HG03378 (cell line): ENCODE measurements at regions not wholly inside any gene's neighbourhood (a gene's known extent, or its start where the extent isn't known, plus 50 kb on each side); places are given as distances from the start of the nearest gene placed in this dataset.
A peak's percentile ranks its signal among the peaks of the same experiment; 100 is the strongest.
"Not testable (repeated sequence)": the region's sequence is repeated elsewhere in the genome, so short reads cannot be mapped to it uniquely, and the experiment has no call there.

Experiments used
- ATAC-seq: cut with Tn5 transposase; IDR thresholded peaks from one replicate; pipeline ENCODE4 v1.9.1; 2021; ENCODE audit warnings: mild to moderate bottlenecking, moderate library complexity; ENCODE audit not compliant: unreplicated experiment

GRCh38 chr6:53446151-53446550 lies 97.4 kb upstream of the ELOVL5 start:
- no peak for ATAC-seq

- no peak for ATAC-seq
These were observed 93.0 kb upstream of the ELOVL5 start for GRCh38 chr6:53441761-53442160.

DNA sequence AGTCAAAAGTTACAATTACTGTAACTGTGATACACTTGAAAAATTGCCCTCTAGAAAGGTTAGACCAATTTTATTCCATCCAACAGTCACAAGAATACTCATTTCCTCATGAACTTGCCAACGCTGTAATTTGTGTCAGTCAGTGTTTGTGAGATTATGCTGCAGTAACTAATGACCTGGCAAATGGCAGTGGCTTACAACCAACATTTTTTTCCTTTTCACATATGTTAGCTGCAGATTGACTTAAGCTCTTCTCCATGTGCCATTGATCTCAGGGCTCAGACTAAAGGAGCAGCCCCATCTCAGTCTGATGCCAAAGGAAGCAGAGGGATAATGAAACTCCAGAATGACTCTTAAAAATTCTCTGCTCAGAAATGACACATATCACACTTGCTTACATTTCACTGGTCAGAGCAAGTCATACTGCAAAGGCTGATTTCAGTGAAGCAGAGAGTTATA lies 92.3 kb upstream of the ELOVL5 start:
- ATAC-seq, result no peak

DNA sequence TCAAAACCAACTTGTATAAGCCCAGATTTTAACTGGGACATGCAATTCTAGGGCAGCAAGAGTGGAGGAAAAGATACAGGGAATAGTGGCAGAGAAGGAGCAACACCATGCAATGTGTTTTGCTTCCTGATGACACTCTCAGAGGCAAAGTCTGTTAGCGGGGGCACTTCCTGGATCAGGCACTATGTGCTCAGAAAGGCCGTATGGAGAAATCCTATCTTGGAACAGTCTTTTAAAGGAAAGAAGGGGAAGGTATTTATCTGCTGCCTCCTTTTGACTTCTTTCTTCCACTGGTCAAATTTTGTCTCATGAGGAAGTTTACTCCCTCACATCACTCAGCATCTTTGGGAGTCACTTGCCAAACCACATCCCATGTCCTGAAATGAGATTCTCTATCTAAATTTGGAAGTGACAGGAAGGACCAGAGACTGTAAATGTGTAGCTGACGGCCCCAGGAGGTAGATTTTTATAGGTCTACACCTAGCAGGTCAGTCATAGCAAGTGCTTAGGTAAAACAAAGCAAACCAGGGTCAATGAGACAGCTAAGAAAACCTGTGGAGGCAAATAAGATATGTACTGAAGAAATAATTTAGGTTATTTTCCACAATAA lies 91.7 kb upstream of the ELOVL5 start:
- no peak for ATAC-seq

- no peak for ATAC-seq
These were observed 90.8 kb upstream of the ELOVL5 start for GRCh38 chr6:53439556-53439955.

- peak; percentile 69 for ATAC-seq
These were observed 88.9 kb upstream of the ELOVL5 start for GRCh38 chr6:53437557-53438202.

GRCh38 chr6:53436526-53437303 lies 88.0 kb upstream of the ELOVL5 start:
- ATAC-seq, result no peak

- ATAC-seq, result no peak
These were observed 85.2 kb upstream of the ELOVL5 start for GRCh38 chr6:53433951-53434285.

DNA sequence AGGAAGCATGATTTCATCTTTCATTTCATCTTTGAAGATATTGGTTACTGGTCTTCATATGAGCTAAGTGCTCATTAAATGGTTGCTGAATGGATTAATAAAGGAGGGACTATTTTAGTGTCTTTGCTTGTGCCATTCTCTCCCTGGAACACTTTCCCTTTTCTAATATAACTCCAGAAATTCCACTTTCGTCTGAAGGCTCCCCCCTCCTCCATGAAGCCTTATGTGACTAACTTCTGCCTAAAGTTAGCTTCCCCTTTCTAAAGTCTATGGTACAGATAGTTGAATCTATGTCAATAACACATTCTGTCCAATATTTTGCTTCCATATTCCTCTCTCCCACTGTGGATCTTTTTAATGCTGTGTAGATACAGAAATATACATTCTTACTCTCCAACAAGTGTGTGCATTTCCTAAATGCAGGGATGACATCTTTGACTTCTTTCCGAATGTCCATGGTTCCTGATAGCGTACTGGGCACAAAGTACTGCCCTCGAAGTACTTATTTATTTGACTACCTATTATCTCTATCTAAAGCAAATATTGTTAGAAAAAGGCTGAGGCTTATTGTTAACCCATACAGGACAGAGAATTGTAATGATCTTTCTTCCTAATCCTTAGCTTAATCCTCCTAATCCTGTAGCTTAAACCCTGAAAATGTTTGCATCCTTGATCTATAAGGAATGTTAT lies 84.7 kb upstream of the ELOVL5 start:
- ATAC-seq, result no peak

- ATAC-seq, result no peak
These were observed 83.8 kb upstream of the ELOVL5 start for GRCh38 chr6:53432318-53433161.

DNA sequence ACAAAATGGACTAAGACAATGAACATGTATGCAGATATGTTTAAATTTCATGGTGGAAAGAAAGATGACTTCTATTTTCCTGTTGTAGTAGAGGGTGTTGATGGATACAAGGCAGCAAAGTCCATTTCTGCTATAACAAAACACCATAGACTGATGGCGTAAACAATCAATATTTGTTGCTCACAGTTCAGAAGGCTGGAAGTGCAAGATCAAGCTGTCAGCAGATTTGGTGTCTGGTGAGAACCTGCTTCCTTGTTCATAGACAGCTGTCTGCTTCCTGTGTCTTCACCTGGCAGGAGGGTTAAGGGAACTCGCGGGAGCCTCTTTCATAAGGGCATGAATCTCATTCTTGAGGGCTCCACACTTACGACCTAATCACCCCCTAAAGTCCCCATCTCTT lies 83.0 kb upstream of the ELOVL5 start:
- ATAC-seq, result no peak

GRCh38 chr6:53429401-53429800 lies 80.7 kb upstream of the ELOVL5 start:
- no peak for ATAC-seq

- ATAC-seq, result no peak
These were observed 80.1 kb upstream of the ELOVL5 start for GRCh38 chr6:53428886-53429285.

GRCh38 chr6:53426667-53427270 lies 78.0 kb upstream of the ELOVL5 start:
- ATAC-seq, result peak; percentile 90

- ATAC-seq, result no peak
These were observed 77.4 kb upstream of the ELOVL5 start for GRCh38 chr6:53426117-53426516.

- ATAC-seq, result no peak
These were observed 76.4 kb upstream of the ELOVL5 start for GRCh38 chr6:53424976-53425718.

DNA sequence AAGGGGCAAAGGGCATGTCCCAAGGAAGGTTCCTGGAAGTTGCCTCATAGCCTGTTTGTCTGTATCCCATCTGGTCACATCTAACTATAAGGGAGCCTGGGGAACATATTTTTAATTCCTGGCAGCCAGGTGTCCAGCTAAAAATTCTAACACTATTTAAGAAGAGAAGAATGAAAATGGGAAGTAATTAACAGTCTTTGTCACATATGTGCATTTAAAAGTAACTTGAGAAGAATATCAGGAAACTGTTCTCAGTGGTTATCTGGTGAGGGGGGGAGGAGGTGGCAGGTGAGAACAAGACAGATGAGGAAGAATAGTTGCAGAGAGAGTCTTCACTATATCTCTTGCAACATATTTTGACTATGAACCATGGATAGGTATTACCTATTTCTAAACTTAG lies 75.5 kb upstream of the ELOVL5 start:
- no peak for ATAC-seq

DNA sequence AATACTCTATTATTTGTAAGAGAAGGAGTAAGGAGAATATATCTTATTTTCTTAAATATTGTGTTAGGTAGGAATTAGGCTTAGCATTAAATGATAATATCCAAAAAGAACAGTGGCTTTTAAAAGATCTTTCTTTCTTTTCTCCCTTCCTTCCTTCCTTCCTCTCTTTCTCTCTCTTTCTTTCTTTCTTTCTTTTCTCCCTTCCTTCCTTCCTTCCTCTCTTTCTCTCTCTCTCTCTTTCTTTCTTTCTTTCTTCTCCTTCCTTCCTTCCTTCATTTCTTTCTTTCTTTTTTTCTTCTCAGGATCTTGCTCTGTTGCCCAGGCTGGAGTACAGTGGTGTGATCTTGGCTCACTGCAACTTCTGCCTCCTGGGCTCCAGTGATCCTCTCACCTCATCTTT lies 74.8 kb upstream of the ELOVL5 start:
- not testable (repeated sequence) for ATAC-seq

GRCh38 chr6:53419026-53419425 lies 70.3 kb upstream of the ELOVL5 start:
- no peak for ATAC-seq

- ATAC-seq, result no peak
These were observed 69.5 kb upstream of the ELOVL5 start for GRCh38 chr6:53418288-53418687.
